A673 (cell line): ENCODE measurements at regions not wholly inside any gene's neighbourhood (a gene's known extent, or its start where the extent isn't known, plus 50 kb on each side); places are given as distances from the start of the nearest gene placed in this dataset.

ENCODE experiments used
- BruUV-seq: library from RNA; stranded (reverse); fragments of 400-500 nt; replicated peaks from 2 replicates; lab custom pipeline; 2021; lab: Mats Ljungman, UMichigan
- CTCF ChIA-PET: fragments of 300-600 bp; sonication (Branson Sonifier 250); formaldehyde crosslinking; loops from one replicate; lab custom pipeline; 2022; ENCODE audit warnings: antibody characterized with exemption; lab: Charles Lee
- POLR2A ChIA-PET: fragments of 300-600 bp; sonication (Branson Sonifier 250); formaldehyde crosslinking; loops from one replicate; lab custom pipeline; 2022; ENCODE audit warnings: antibody characterized with exemption; ENCODE audit not compliant: low non-redundant PET; lab: Charles Lee
- DNase-seq: peaks from one replicate; pipeline ENCODE4 v3.0.0-alpha.2; 2015; ENCODE audit warnings: low spot score
- H3K27ac ChIP-seq: fragments of 200-600 bp; sonication (generic); 2 replicates; pipeline ENCODE4 v1.5.1; 2016; ENCODE audit warnings: mixed run types, low read depth, mild to moderate bottlenecking, mixed read lengths, antibody characterized with exemption, low read length; ENCODE audit not compliant: poor library complexity, severe bottlenecking
- H3K27me3 ChIP-seq: fragments of 200-600 bp; sonication (generic); replicated peaks from 2 replicates; pipeline ENCODE4 v1.6.1; 2017; ENCODE audit warnings: mixed run types, low read depth, mild to moderate bottlenecking, mixed read lengths, antibody characterized with exemption, low read length; ENCODE audit not compliant: insufficient read depth, poor library complexity
- H3K36me3 ChIP-seq: fragments of 200-600 bp; sonication (generic); 2 replicates; pipeline ENCODE4 v1.6.1; 2016; ENCODE audit warnings: mixed run types, mild to moderate bottlenecking, mixed read lengths, antibody characterized with exemption, low read length; ENCODE audit not compliant: insufficient read depth, poor library complexity, severe bottlenecking
- H3K4me1 ChIP-seq: fragments of 200-600 bp; sonication (generic); 2 replicates; pipeline ENCODE4 v1.6.1; 2017; ENCODE audit warnings: mixed run types, mild to moderate bottlenecking, mixed read lengths, antibody characterized with exemption, low read length; ENCODE audit not compliant: insufficient read depth, poor library complexity, severe bottlenecking
- H3K4me3 ChIP-seq: fragments of 200-600 bp; sonication (generic); 2 replicates; pipeline ENCODE4 v1.5.1; 2016; ENCODE audit warnings: low read depth, mixed run types, mild to moderate bottlenecking, mixed read lengths, low read length; ENCODE audit not compliant: poor library complexity, severe bottlenecking
- H3K9me3 ChIP-seq: fragments of 200-600 bp; sonication (generic); 2 replicates; pipeline ENCODE4 v1.6.1; 2016; ENCODE audit warnings: mixed run types, low read depth, mild to moderate bottlenecking, mixed read lengths, antibody characterized with exemption, low read length; ENCODE audit not compliant: poor library complexity, severe bottlenecking
- CTCF ChIP-seq: fragments of 300-800, 200-600 bp; sonication (generic); conservative IDR thresholded peaks from 2 replicates; pipeline ENCODE4 v1.5.1; 2017; ENCODE audit warnings: low read depth, mild to moderate bottlenecking, antibody characterized with exemption, low read length, moderate library complexity, mixed read lengths
- EZH2 ChIP-seq: fragments of 200-600 bp; sonication (generic); IDR thresholded peaks from 2 replicates; pipeline ENCODE4 v1.6.1; 2017; ENCODE audit warnings: borderline replicate concordance, low read depth, mild to moderate bottlenecking, mixed read lengths, antibody characterized with exemption, low read length; ENCODE audit not compliant: poor library complexity, severe bottlenecking
- intact Hi-C: fragments of 100-400 bp; cut with micrococcal nuclease; formaldehyde crosslinking; loops from one replicate; pipeline ENCODE4 v1.10.0; 2022; ENCODE audit not compliant: unreplicated experiment

GRCh38 chr22:33116841-33117547 is 58.8 kb upstream of the SYN3 start:
- ChIA-PET POLR2A (no interaction called here), CTCF (no interaction called here)
- no TSS peak for BruUV-seq
- Histone ChIP-seq H3K4me3 (no peak overlapping the region), H3K4me1 (no peaks in the 10 kb centered on the region), H3K27ac (no peak overlapping the region), H3K36me3 (no peaks in the 10 kb centered on the region), H3K27me3 (no peaks in the 10 kb centered on the region), H3K9me3 (no peaks in the 10 kb centered on the region)
- no peak for TF ChIP-seq EZH2
- TF ChIP-seq CTCF: no peak
- intact Hi-C loops: no loop called here
- DNase-seq: no peak

- no peak overlapping the region for H3K27ac ChIP-seq
- DNase-seq: no peak
- intact Hi-C loops: no loop called here
- no peaks in the 10 kb centered on the region for H3K4me1 ChIP-seq
- CTCF ChIA-PET: no interaction called here
- no peaks in the 10 kb centered on the region for H3K36me3 ChIP-seq
- no peaks in the 10 kb centered on the region for H3K9me3 ChIP-seq
- H3K4me3 ChIP-seq: no peak overlapping the region
- BruUV-seq: no TSS peak
- no peak for TF ChIP-seq CTCF
- TF ChIP-seq EZH2: no peak
- no peaks in the 10 kb centered on the region for H3K27me3 ChIP-seq
- POLR2A ChIA-PET: no interaction called here
These were observed 56.4 kb upstream of the SYN3 start for GRCh38 chr22:33114565-33114964.

GRCh38 chr22:33112580-33112979 is 54.4 kb upstream of the SYN3 start:
- CTCF ChIA-PET: no interaction called here
- Histone ChIP-seq H3K4me3 (no peak overlapping the region), H3K9me3 (no peaks in the 10 kb centered on the region), H3K36me3 (no peaks in the 10 kb centered on the region), H3K4me1 (no peaks in the 10 kb centered on the region), H3K27ac (no peak overlapping the region), H3K27me3 (no peaks in the 10 kb centered on the region)
- TF ChIP-seq EZH2: no peak
- no peak for TF ChIP-seq CTCF
- no TSS peak for BruUV-seq
- DNase-seq: no peak
- intact Hi-C loops: no loop called here
- POLR2A ChIA-PET: no interaction called here
